Stimulated activated CD8-positive, alpha-beta memory T cell treated with anti-CD3 and anti-CD28 coated beads, Interleukin-4, amount 100 ng/mL, for 48 hours (primary cell): ENCODE measurements at regions not wholly inside any gene's neighbourhood (a gene's known extent, or its start where the extent isn't known, plus 50 kb on each side); places are given as distances from the start of the nearest gene placed in this dataset.

ENCODE experiments used
- DNase-seq: peaks from one replicate; pipeline ENCODE4 v3.0.0-alpha.2; 2020

GRCh38 chr17:69773081-69773480 lies 301.9 kb upstream of the KCNJ16 start:
- DNase-seq: no peak

- no peak for DNase-seq
These were observed 295.4 kb upstream of the KCNJ16 start for GRCh38 chr17:69779378-69780214.

- no peak for DNase-seq
These were observed 291.2 kb upstream of the KCNJ16 start for GRCh38 chr17:69783865-69784264.

GRCh38 chr17:69788957-69789356 lies 286.1 kb upstream of the KCNJ16 start:
- no peak for DNase-seq

- no peak for DNase-seq
These were observed 278.9 kb upstream of the KCNJ16 start for GRCh38 chr17:69796078-69796477.

- no peak for DNase-seq
These were observed 274.2 kb upstream of the KCNJ16 start for GRCh38 chr17:69800870-69801269.

GRCh38 chr17:69801368-69801767 lies 273.7 kb upstream of the KCNJ16 start:
- DNase-seq: no peak

GRCh38 chr17:69802045-69802740 lies 272.8 kb upstream of the KCNJ16 start:
- no peak for DNase-seq

GRCh38 chr17:69809331-69809730 lies 265.7 kb upstream of the KCNJ16 start:
- DNase-seq: no peak

- DNase-seq: no peak
These were observed 264.6 kb upstream of the KCNJ16 start for GRCh38 chr17:69810326-69810965.

- DNase-seq: no peak
These were observed 262.7 kb upstream of the KCNJ16 start for GRCh38 chr17:69812240-69812837.

GRCh38 chr17:69814031-69814430 lies 261.0 kb upstream of the KCNJ16 start:
- no peak for DNase-seq

- no peak for DNase-seq
These were observed 259.6 kb upstream of the KCNJ16 start for GRCh38 chr17:69815406-69815805.

GRCh38 chr17:69818467-69818866 lies 256.6 kb upstream of the KCNJ16 start:
- no peak for DNase-seq

- no peak for DNase-seq
These were observed 255.5 kb upstream of the KCNJ16 start for GRCh38 chr17:69819316-69820087.

GRCh38 chr17:69820876-69821473 lies 254.1 kb upstream of the KCNJ16 start:
- no peak for DNase-seq

- no peak for DNase-seq
These were observed 252.6 kb upstream of the KCNJ16 start for GRCh38 chr17:69822314-69822875.

- no peak for DNase-seq
These were observed 246.9 kb upstream of the KCNJ16 start for GRCh38 chr17:69828087-69828486.

- DNase-seq: no peak
These were observed 240.5 kb upstream of the KCNJ16 start for GRCh38 chr17:69834494-69834893.

- DNase-seq: no peak
These were observed 223.3 kb upstream of the KCNJ16 start for GRCh38 chr17:69851736-69852135.

GRCh38 chr17:69853541-69854224 lies 221.3 kb upstream of the KCNJ16 start:
- DNase-seq: no peak
